GM12878 (cell line): ENCODE measurements at regions not wholly inside any gene's neighbourhood (a gene's known extent, or its start where the extent isn't known, plus 50 kb on each side); places are given as distances from the start of the nearest gene placed in this dataset.

Source experiments
- CREM ChIP-seq: IDR thresholded peaks from 2 replicates; pipeline ENCODE4 v1.6.1; 2014; ENCODE audit warnings: antibody characterized with exemption, low read depth
- CTCF ChIP-seq, 3 experiments: IDR thresholded peaks in 2 of 3; conservative IDR thresholded peaks in 1 of 3; 2 replicates each; pipeline ENCODE4 v1.5.1; 2011; ENCODE audit warnings: low read depth in 3 of 3, low read length in 3 of 3, mild to moderate bottlenecking in 3 of 3, control low read depth in 2 of 3, moderate library complexity in 2 of 3, inconsistent platforms in 1 of 3, mixed read lengths in 1 of 3; ENCODE audit not compliant: control insufficient read depth in 2 of 3, insufficient read depth in 1 of 3; ENCODE audit errors: extremely low read depth in 1 of 3
- MAX ChIP-seq: IDR thresholded peaks from 2 replicates; pipeline ENCODE4 v1.6.1; 2012; ENCODE audit warnings: low read depth, low read length, improper control_type of control experiment
- WRNIP1 ChIP-seq: IDR thresholded peaks from 2 replicates; pipeline ENCODE4 v1.6.1; 2011; ENCODE audit warnings: low read depth, low read length, improper control_type of control experiment, borderline replicate concordance

- no peak for TF ChIP-seq WRNIP1
- no peak for TF ChIP-seq MAX
- no peak for TF ChIP-seq CTCF (IDR thresholded peaks at IDR 0.05 in 2 of 3, conservative IDR thresholded peaks at IDR 0.05 in 1 of 3; ENCODE audit: control insufficient read depth in 2 of 3, extremely low read depth in 1 of 3, insufficient read depth in 1 of 3, low read depth in 3 of 3, low read length in 3 of 3)
- TF ChIP-seq CREM = no peak
Measured at GRCh38 chr14:98192946-98193345, 1079.1 kb downstream of the BCL11B start.
